ENCODE measurements at regions not wholly inside any gene's neighbourhood (a gene's known extent, or its start where the extent isn't known, plus 50 kb on each side); places are given as distances from the start of the nearest gene placed in this dataset.

DNA sequence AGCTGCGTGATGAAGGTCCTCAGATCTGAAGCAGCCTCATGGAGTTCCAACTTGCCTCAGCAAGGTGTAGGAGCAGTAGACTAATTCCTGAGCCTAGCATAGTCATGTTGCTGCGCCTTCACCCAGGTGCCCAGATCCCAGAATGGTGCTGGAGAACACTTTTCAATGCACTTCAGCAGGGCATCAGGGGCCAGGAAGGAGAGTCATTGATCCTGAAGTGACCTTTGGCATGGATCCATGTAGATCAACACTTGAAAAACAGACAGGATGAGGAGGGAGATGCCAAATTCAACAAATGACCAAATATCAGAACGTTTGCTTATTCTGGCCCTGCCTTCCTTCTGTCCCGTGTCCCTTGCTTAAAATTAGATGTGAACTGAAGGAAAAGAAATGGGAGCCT, 91.9 kb downstream of the LEPR start:
- ATAC-seq (ENCODE audit: low read depth) = no peak

More for the DNA sequence above, 91.9 kb downstream of the LEPR start:
- in situ Hi-C loops (cut with MboI; ENCODE audit: low sequenced_read_pairs) (no loop called here), intact Hi-C loops (cut with micrococcal nuclease) (no loop called here), dilution Hi-C loops (cut with HindIII; ENCODE audit: low sequenced_read_pairs, unreplicated experiment) (no loop called here)
- H2BK20ac ChIP-seq (ENCODE audit: low read depth, low read length) = no peak overlapping the region
- no peak overlapping the region for H3K14ac ChIP-seq (replicated peaks; ENCODE audit: low read depth, low read length)
- peaks cover 4% of the 10 kb centered on the region; the same call in 1 of the 2 replicates for H3K9me1 ChIP-seq (ENCODE audit: insufficient read depth, low read length)
- peak overlapping the region; percentile 30; the same call in 1 of the 2 replicates for H2BK120ac ChIP-seq (ENCODE audit: low read depth, low read length)
- ChIA-PET POLR2A (ENCODE audit: unreplicated experiment) (no interaction called here), CTCF (no interaction called here)
- no TSS peak for BruUV-seq (replicated peaks)
- H4K5ac ChIP-seq (ENCODE audit: low read depth, low read length) = no peak overlapping the region
- 86% methylated on average over 1 of the region's 4 CpGs; no CpG with 5 or more reads in 1 of the 2 experiments for WGBS, 2 experiments (ENCODE audit: extremely low coverage in 2 of 2, insufficient read length in 1 of 2)
- no peaks in the 10 kb centered on the region for H3K79me1 ChIP-seq (ENCODE audit: low read depth in 1 of 2, low read length in 2 of 2)
- no peaks in the 10 kb centered on the region for H3K36me3 ChIP-seq (ENCODE audit: control insufficient read depth, insufficient read depth, low read length)
- no peak overlapping the region for H3K4me2 ChIP-seq (ENCODE audit: low read depth, low read length)
- H4K20me1 ChIP-seq (ENCODE audit: insufficient read depth, low read length) = no peaks in the 10 kb centered on the region
- no peak overlapping the region for H3K23ac ChIP-seq (ENCODE audit: low read depth, low read length)
- TF ChIP-seq MAFK (IDR thresholded peaks at IDR 0.05; ENCODE audit: low read depth, low read length) (no peak), MAZ (IDR thresholded peaks at IDR 0.05; ENCODE audit: borderline replicate concordance, low read depth, low read length) (no peak), NFE2L2 (IDR thresholded peaks at IDR 0.05; ENCODE audit: low read depth, low read length) (no peak), MXI1 (IDR thresholded peaks at IDR 0.05; ENCODE audit: borderline replicate concordance, low read depth, low read length) (no peak), RCOR1 (IDR thresholded peaks at IDR 0.05; ENCODE audit: insufficient replicate concordance, low read length) (no peak), CHD1 (IDR thresholded peaks at IDR 0.05; ENCODE audit: low read depth, low read length) (no peak), RAD21 (IDR thresholded peaks at IDR 0.05; ENCODE audit: low read length) (no peak), FOS (IDR thresholded peaks at IDR 0.05; ENCODE audit: low read depth, low read length) (no peak), POLR2A (IDR thresholded peaks at IDR 0.05; ENCODE audit: low read depth, low read length) (no peak), BHLHE40 (IDR thresholded peaks at IDR 0.05; ENCODE audit: low read depth, low read length) (no peak), CEBPB (IDR thresholded peaks at IDR 0.05; ENCODE audit: low read depth, low read length) (no peak), RFX5 (IDR thresholded peaks at IDR 0.05; ENCODE audit: low read depth, low read length) (no peak), SMC3 (IDR thresholded peaks at IDR 0.05; ENCODE audit: low read depth, low read length) (no peak)
- TF ChIP-seq, protein P1, sequence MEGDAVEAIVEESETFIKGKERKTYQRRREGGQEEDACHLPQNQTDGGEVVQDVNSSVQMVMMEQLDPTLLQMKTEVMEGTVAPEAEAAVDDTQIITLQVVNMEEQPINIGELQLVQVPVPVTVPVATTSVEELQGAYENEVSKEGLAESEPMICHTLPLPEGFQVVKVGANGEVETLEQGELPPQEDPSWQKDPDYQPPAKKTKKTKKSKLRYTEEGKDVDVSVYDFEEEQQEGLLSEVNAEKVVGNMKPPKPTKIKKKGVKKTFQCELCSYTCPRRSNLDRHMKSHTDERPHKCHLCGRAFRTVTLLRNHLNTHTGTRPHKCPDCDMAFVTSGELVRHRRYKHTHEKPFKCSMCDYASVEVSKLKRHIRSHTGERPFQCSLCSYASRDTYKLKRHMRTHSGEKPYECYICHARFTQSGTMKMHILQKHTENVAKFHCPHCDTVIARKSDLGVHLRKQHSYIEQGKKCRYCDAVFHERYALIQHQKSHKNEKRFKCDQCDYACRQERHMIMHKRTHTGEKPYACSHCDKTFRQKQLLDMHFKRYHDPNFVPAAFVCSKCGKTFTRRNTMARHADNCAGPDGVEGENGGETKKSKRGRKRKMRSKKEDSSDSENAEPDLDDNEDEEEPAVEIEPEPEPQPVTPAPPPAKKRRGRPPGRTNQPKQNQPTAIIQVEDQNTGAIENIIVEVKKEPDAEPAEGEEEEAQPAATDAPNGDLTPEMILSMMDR (conservative IDR thresholded peaks at IDR 0.05; ENCODE audit: low read depth, low read length) = no peak
- TF ChIP-seq, protein P2, sequence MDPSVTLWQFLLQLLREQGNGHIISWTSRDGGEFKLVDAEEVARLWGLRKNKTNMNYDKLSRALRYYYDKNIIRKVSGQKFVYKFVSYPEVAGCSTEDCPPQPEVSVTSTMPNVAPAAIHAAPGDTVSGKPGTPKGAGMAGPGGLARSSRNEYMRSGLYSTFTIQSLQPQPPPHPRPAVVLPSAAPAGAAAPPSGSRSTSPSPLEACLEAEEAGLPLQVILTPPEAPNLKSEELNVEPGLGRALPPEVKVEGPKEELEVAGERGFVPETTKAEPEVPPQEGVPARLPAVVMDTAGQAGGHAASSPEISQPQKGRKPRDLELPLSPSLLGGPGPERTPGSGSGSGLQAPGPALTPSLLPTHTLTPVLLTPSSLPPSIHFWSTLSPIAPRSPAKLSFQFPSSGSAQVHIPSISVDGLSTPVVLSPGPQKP (IDR thresholded peaks at IDR 0.05; ENCODE audit: borderline replicate concordance, low read depth, low read length) = no peak
- TF ChIP-seq, protein P3, sequence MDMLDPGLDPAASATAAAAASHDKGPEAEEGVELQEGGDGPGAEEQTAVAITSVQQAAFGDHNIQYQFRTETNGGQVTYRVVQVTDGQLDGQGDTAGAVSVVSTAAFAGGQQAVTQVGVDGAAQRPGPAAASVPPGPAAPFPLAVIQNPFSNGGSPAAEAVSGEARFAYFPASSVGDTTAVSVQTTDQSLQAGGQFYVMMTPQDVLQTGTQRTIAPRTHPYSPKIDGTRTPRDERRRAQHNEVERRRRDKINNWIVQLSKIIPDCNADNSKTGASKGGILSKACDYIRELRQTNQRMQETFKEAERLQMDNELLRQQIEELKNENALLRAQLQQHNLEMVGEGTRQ (IDR thresholded peaks at IDR 0.05; ENCODE audit: low read depth, low read length) = no peak
- H2AK9ac ChIP-seq (replicated peaks; ENCODE audit: low read depth, low read length, poor library complexity) = no peak overlapping the region
- H3K56ac ChIP-seq (ENCODE audit: extremely low read depth, insufficient read depth, low read length) = no peak overlapping the region
- no peaks in the 10 kb centered on the region for H3K9me3 ChIP-seq (ENCODE audit: control insufficient read depth, insufficient read depth, low read length)
- no peak overlapping the region for H3K4ac ChIP-seq (ENCODE audit: low read depth, low read length)
- no peaks in the 10 kb centered on the region for H3K27me3 ChIP-seq (ENCODE audit: control insufficient read depth, insufficient read depth, low read length)
- H2BK5ac ChIP-seq (ENCODE audit: low read depth, low read length, poor library complexity, severe bottlenecking) = peak overlapping the region; percentile 50
- H4K91ac ChIP-seq (ENCODE audit: insufficient read depth, low read depth, low read length) = 0 out of 2 replicates have a peak overlapping the region, but pooled peaks have one; percentile 6
- H2AK5ac ChIP-seq (ENCODE audit: low read depth, low read length) = no peak overlapping the region
- peaks cover 11% of the 10 kb centered on the region for H3K4me1 ChIP-seq (ENCODE audit: control insufficient read depth, insufficient read depth, low read length)
- no peak overlapping the region for H3K4me3 ChIP-seq (ENCODE audit: insufficient read depth, low read depth, low read length)
- no peak overlapping the region for H3K9ac ChIP-seq (ENCODE audit: low read depth, low read length)
- no peak for DNase-seq
- no peak overlapping the region for H3K18ac ChIP-seq (ENCODE audit: low read depth, low read length)
- H4K8ac ChIP-seq (ENCODE audit: low read depth in 2 of 2, low read length in 2 of 2) = no peak overlapping the region
- H2BK15ac ChIP-seq (ENCODE audit: low read depth, low read length) = no peak overlapping the region
- H3K27ac ChIP-seq (ENCODE audit: insufficient read depth, low read length) = no peak overlapping the region
- no peak overlapping the region for H2AFZ ChIP-seq (replicated peaks; ENCODE audit: low read length, poor library complexity)
